ENCODE measurements at regions not wholly inside any gene's neighbourhood (a gene's known extent, or its start where the extent isn't known, plus 50 kb on each side); places are given as distances from the start of the nearest gene placed in this dataset.

DNA sequence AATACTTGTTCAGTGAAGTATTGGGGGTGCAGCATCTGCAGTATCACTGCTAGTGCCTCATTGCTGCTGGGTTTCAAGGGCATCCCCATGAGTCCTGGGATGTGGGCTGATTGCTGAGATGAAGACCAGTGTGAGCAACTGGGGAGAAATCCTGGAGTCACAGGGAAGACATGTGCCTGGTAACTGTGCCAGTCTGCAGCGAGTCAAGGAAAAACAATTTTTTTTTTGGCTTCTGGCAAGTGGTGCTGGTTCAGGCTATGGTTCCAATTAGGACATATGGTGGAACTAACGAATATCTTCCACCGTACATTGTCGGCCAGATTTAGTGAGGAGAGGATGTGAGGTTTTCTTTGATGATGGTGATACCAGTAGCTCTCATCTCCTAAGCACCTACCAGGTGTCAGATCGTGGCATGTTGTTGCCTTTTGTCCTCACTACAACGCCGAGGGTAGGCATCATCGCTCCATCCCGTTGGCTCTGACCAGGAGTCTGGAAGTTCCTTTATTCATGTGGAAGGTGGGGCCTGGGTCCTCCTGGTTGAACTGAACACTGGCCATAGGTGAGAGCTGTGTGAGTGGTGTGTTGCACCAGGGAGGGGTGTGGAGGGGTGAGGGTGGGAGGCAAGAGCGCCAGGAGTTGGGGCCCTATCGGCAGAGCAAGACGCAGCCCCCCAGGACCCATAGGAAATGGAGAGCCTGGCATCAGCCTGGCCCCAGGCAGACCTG, 118.0 kb upstream of the HS6ST1 start:
- H3K9me3 Mint-ChIP-seq, result peaks cover 0 to 2% of the 10 kb centered on the region in 2 donors
- peaks cover 6% of the 10 kb centered on the region for H3K27me3 Mint-ChIP-seq (ENCODE audit: low read depth)
- ATAC-seq (replicated peaks in 1 of 2), result no peak
- no peak overlapping the region for H3K4me3 Mint-ChIP-seq
- no peaks in the 10 kb centered on the region for H3K36me3 Mint-ChIP-seq (ENCODE audit: insufficient read depth in 2 of 2)
- no peaks in the 10 kb centered on the region for H3K4me1 Mint-ChIP-seq (ENCODE audit: low read depth)
- no peak overlapping the region for H3K27ac Mint-ChIP-seq
- no peak for DNase-seq

DNA sequence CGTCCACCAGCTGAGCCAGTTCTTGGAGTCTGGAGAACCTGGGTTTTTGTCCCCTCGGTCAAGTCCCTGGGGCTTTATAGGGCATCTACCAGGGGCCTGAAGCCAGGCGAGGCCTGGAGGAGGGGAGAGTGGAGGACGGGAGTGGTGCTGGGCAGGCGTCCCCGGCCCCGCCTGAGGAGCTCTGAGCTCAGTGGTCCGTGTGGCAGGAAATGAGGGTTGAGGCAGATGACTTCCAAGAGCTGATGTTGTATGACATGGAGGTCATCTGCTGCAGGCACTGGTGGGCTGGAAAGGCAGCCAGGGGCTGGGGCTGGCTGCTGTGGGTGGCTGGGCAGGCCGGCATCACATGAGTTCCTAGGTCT, 118.5 kb upstream of the HS6ST1 start:
- Mint-ChIP-seq H3K4me1 (ENCODE audit: low read depth) (no peaks in the 10 kb centered on the region), H3K36me3 (ENCODE audit: insufficient read depth in 2 of 2) (no peaks in the 10 kb centered on the region), H3K4me3 (no peak overlapping the region), H3K27ac (no peak overlapping the region), H3K27me3 (ENCODE audit: low read depth) (peaks cover 6% of the 10 kb centered on the region), H3K9me3 (no peaks in the 10 kb centered on the region)
- no peak for DNase-seq
- ATAC-seq (replicated peaks in 1 of 2), result no peak

DNA sequence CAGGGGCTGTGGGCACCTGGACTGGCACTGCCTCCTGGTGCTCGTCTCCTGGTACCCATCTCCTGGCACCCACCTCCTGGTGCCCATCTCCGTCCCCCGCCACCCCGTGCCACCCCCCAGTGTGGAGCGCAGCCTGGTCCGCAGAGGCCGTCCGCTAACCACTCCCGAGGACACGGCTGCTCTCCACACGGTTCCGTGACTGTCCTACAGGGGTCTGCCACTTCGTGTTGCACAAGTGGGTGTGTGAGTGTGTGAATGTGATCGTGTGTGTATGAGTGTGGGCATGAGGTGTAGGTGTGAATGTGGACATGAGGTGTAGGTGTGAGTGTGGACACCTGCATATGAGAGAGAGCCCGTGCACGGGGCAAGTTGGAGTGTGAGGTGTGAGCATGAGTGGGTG, 119.4 kb upstream of the HS6ST1 start:
- no peak for ATAC-seq (replicated peaks in 1 of 2)
- Mint-ChIP-seq H3K27me3 (ENCODE audit: low read depth) (peaks cover 6% of the 10 kb centered on the region), H3K27ac (no peak overlapping the region), H3K36me3 (ENCODE audit: insufficient read depth in 2 of 2) (no peaks in the 10 kb centered on the region), H3K9me3 (no peaks in the 10 kb centered on the region), H3K4me1 (ENCODE audit: low read depth) (no peaks in the 10 kb centered on the region), H3K4me3 (no peak overlapping the region)
- DNase-seq, result no peak

DNA sequence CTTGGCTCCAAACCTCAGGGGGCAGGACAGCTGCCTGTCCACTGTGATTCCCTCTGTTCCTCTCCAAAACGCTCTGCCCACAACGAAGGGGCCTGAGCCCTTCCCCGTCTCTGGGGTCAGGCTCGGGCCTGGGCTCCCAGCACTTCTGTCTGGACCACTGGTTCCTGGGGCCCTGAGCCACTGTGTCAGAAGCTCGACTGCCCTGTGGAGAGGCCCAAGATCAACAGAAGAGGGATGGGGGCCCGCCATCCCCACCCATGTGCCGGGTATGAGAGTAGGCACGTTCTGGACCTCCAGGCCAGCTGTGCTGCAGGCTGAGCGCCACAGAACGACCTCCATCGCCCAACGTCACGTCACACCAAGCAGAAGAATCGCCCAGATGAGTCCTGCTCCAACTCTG, 119.9 kb upstream of the HS6ST1 start:
- peaks cover 6% of the 10 kb centered on the region for H3K27me3 Mint-ChIP-seq (ENCODE audit: low read depth)
- H3K4me3 Mint-ChIP-seq, result no peak overlapping the region
- no peaks in the 10 kb centered on the region for H3K4me1 Mint-ChIP-seq (ENCODE audit: low read depth)
- no peak for DNase-seq
- H3K27ac Mint-ChIP-seq, result no peak overlapping the region
- H3K9me3 Mint-ChIP-seq, result no peaks in the 10 kb centered on the region
- no peaks in the 10 kb centered on the region for H3K36me3 Mint-ChIP-seq (ENCODE audit: insufficient read depth in 2 of 2)
- no peak for ATAC-seq (replicated peaks in 1 of 2)

DNA sequence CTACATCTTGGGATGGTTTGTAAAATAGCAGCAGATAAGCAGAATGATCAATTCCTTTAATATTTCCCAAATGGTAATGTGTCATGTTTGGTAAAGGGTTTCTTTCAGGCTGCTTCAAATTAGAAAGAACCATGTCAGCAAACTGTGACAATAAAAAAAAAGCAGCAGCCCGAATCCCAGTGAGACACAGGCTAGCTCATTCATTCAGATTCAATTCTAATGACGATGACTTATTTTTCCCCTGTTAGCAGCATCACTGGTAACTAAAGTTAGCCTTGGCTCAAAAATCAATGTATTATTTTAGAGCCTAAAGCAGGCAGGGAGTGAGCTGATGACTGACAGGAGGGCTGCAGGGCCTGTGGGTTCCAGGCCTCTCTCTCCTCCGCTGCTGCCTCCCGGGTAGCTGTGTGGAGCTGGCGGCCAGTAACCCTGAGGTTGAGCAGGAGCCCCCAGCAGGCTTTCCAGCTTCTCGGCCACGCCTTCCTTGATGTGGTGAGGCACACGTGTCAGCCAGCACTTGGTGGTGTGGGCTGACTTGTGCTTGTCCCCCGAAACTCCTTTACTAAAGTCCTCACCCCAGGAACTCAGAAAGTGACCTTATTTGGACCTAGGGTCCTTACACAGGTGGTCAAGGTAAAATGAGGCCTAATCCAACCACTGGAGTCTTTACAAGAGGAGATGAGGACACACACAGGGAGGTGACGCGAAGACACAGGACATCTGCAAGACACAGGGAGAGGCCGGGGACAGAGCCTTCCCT, 120.5 kb upstream of the HS6ST1 start:
- DNase-seq, result no peak
- Mint-ChIP-seq H3K36me3 (ENCODE audit: insufficient read depth in 2 of 2) (no peaks in the 10 kb centered on the region), H3K27ac (no peak overlapping the region)

DNA sequence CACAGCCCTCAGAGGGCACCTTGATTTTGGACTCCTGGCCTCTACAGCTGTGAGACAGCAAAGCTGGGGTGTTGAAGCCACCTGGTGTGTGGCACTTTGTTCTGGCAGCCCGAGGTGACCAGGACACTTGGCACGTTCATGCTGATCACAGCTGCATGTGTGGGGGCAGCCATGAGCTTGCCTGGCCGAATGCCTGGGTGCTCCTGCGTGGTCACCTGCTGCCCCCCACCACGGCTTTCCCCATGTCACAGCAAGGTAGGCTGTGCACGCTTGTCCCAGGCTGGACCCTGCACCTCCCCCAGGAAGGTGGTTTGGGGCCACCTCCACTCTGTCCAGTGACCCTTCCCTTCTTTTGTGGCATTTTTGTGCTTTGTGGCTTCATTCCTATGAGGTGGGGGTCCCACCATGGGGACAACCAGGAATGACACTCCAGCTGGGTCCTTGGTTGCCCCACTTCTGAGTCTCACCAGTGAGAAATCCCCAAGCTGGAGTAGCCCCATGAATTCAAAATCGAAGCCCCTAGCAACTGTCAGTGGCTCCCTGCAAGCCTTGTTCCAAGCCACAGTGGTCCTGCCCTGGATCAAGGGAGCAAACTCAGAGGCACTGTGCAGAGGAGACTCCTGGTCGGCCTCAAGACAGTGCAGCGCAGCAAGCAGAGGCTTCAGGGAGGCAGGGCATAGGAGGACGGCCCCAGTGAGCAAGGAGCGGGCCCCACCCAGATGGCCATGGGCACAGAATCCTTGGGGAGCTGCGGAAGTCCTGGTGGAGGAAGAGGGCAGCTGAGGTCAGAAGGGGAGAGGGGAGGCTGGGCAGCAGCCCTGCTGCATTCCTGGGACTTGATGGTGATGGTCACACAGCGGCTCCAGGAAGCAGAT, 121.4 kb upstream of the HS6ST1 start:
- Mint-ChIP-seq H3K9me3 (no peaks in the 10 kb centered on the region), H3K4me3 (no peak overlapping the region), H3K27ac (no peak overlapping the region), H3K36me3 (ENCODE audit: insufficient read depth in 2 of 2) (no peaks in the 10 kb centered on the region), H3K4me1 (ENCODE audit: low read depth) (no peaks in the 10 kb centered on the region), H3K27me3 (ENCODE audit: low read depth) (peaks cover 6% of the 10 kb centered on the region)
- no peak for ATAC-seq (replicated peaks in 1 of 2)
- no peak for DNase-seq

More for the DNA sequence above, 120.5 kb upstream of the HS6ST1 start:
- Mint-ChIP-seq H3K9me3 (no peaks in the 10 kb centered on the region), H3K27me3 (ENCODE audit: low read depth) (peaks cover 6% of the 10 kb centered on the region), H3K4me3 (no peak overlapping the region), H3K4me1 (ENCODE audit: low read depth) (no peaks in the 10 kb centered on the region)
- no peak for ATAC-seq (replicated peaks in 1 of 2)

DNA sequence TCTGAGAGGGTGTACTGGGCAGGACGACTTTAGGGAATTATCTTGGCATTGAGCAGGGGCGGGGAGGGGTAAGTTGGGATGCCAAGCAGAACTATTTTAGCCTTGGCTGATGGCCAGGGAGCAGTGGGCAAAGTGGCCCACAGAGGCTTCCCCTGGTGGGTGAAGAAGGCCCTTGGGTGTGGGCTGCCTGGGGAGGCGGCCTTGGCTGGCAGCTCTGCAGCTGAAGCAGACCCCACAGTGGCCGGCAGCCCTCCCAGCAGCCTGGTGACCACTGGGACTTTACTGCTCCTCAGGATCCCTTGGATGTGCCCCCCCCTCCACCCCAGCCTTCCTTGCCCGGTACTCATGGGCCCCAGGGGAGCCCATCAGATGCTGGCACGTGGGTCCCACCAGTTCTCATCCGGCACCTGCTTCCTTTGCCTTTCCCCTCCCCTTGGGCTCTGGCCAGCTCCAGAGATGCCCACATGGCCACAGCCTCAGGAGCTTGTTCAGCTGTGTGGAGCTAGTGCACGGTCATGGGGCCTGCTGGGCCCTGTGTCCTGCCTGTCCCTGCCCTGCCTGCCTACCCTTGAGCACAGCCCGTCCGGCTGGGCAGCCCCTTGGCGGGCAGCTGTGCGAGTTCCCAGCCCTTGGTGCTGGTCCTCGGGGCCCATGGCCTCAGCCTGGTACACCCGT, 122.1 kb upstream of the HS6ST1 start:
- Mint-ChIP-seq H3K27ac (no peak overlapping the region), H3K27me3 (ENCODE audit: low read depth) (no peaks in the 10 kb centered on the region), H3K36me3 (ENCODE audit: insufficient read depth in 2 of 2) (no peaks in the 10 kb centered on the region), H3K4me3 (no peak overlapping the region), H3K4me1 (ENCODE audit: low read depth) (no peaks in the 10 kb centered on the region), H3K9me3 (no peaks in the 10 kb centered on the region)
- DNase-seq (no peak), ATAC-seq (replicated peaks in 1 of 2) (no peak)

DNA sequence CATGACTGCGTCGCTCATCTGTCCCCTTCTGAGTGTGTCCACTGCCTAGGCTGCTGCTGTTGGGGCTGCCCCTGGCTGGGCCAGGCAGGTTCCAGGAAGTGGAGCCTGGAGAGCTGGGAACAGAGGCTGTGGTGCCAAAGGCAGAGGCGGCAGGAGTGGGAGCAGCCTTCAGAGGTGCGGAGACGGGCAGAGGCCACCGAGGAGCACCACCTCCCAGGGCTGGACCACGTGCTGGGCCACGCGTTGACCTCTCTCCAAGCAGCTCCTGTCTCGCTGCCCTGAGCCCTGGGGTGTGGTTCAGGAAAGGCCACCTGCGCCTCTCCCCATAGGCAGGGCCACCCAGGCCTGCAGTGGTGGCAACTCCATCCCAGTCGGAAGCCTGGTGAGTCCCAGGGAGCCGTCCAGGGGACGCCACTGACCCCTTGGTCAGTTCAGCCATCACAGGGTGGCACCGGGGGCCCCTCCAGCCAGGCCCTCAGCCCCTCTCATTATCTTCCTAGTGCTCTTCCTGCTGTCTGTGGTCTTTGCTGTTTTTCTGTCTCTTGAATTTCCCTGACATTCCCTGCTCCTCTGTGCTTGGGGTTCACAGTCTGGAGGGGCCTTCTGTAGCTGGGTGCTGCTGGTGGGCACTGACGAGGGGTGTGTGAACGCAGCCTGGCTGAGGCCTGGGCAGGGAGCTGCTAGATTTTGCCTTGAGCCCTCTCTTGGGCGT, 122.8 kb upstream of the HS6ST1 start:
- Mint-ChIP-seq H3K36me3 (ENCODE audit: insufficient read depth in 2 of 2) (no peaks in the 10 kb centered on the region), H3K4me1 (ENCODE audit: low read depth) (no peaks in the 10 kb centered on the region), H3K9me3 (no peaks in the 10 kb centered on the region), H3K4me3 (no peak overlapping the region), H3K27me3 (ENCODE audit: low read depth) (no peaks in the 10 kb centered on the region), H3K27ac (no peak overlapping the region)
- no peak for DNase-seq
- ATAC-seq (replicated peaks in 1 of 2), result no peak

DNA sequence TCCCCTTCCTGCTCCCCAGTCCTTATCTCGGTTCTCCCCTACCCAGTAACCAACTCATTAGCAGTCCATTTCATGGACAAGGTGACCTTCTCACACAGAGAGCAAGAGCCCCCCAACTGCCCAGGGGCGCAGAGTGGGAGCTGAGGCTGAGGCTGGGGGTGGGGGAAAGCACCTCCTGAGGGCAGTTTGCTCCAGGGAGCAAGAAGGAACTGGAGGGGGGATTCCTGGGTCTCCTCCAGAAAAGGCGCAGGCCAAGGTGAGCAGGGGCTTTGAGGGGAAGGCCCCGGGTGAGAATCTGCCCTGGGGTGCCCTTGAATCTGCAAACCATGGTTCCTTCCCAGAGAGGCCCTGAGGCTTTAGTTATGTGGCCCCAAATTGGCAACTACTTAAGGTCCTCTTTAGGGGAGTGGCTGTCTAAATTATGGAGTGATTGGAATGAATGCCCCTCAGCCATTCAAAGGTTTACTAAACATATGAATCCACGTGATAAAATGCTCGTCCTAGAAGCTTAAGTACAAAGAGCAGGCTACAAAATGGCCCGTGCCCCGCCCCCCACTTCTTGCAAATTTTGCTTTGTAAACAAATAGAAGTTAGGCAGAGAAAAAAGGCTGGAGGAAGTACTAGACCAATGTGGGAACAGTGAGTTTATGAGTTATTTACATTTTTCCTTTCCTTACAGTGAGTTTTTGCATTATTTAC, 123.5 kb upstream of the HS6ST1 start:
- Mint-ChIP-seq H3K27ac (no peak overlapping the region), H3K9me3 (no peaks in the 10 kb centered on the region), H3K4me1 (ENCODE audit: low read depth) (no peaks in the 10 kb centered on the region), H3K27me3 (ENCODE audit: low read depth) (no peaks in the 10 kb centered on the region), H3K36me3 (ENCODE audit: insufficient read depth in 2 of 2) (no peaks in the 10 kb centered on the region), H3K4me3 (no peak overlapping the region)
- no peak for ATAC-seq (replicated peaks in 1 of 2)
- no peak for DNase-seq

DNA sequence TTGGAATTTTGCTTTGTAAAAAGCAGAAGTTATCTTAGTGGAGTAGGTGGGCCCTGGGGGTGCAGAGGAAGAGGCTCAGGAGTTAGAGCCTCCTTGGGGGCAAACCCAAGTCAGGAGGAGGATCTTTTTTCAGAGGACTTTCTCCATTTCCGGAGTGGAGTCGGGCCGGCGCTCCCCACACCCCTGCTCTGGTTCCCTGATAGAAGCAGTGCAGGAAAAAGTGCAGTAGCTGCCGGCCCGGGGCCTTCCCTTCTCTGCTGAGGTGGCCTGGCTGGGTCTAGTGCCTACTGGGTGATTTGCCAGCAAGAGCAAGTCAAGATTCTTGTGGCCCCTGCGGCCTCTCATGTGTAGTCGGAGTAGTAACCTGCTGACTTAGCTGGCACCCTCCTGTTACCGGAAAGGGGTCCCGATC, 124.2 kb upstream of the HS6ST1 start:
- H3K4me1 Mint-ChIP-seq (ENCODE audit: low read depth), result no peaks in the 10 kb centered on the region
- no peak for DNase-seq
- no peak for ATAC-seq (replicated peaks in 1 of 2)
- no peaks in the 10 kb centered on the region for H3K27me3 Mint-ChIP-seq (ENCODE audit: low read depth)
- H3K36me3 Mint-ChIP-seq (ENCODE audit: insufficient read depth in 2 of 2), result no peaks in the 10 kb centered on the region
- H3K27ac Mint-ChIP-seq, result no peak overlapping the region
- no peak overlapping the region for H3K4me3 Mint-ChIP-seq
- no peaks in the 10 kb centered on the region for H3K9me3 Mint-ChIP-seq

DNA sequence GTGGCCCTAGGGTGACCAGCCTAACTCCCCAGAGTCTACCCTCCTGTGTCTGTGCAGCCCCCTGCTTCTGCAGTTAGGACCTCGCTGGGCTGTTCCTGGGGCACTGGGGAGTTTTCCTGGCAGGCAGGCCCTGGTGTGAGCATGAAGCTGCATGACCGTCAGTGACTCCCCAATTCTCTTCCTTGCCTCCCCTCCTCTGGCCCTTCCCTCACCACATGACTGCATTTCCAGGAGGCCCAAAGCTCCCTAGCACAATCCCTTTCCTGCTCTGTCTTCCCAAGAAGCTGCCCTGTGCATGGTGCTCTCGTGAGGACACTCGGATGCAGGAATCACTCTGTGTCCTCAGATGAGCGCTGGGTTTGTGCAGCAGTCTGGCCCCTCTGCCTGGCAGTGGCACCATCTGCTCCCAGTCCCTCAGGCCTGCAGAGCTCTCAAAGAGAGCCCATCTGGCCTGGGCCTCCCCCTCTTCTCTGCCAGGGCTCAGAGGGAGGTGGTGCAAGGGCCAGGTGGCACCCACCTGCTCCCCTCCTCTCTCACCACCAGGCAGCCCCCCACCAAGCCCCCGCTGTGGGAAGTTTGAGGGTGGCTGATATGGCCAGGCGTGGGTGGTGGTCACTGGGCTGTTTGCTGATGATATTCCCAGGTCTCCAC, 125.6 kb upstream of the HS6ST1 start:
- Mint-ChIP-seq H3K9me3 (no peaks in the 10 kb centered on the region), H3K4me3 (no peak overlapping the region), H3K36me3 (ENCODE audit: insufficient read depth in 2 of 2) (no peaks in the 10 kb centered on the region), H3K27me3 (ENCODE audit: low read depth) (no peaks in the 10 kb centered on the region), H3K27ac (no peak overlapping the region), H3K4me1 (ENCODE audit: low read depth) (no peaks in the 10 kb centered on the region)
- DNase-seq, result no peak
- ATAC-seq (replicated peaks in 1 of 2), result no peak
